Mucosa of rectum (tissue), 2 donors: ENCODE measurements at regions not wholly inside any gene's neighbourhood (a gene's known extent, or its start where the extent isn't known, plus 50 kb on each side); places are given as distances from the start of the nearest gene placed in this dataset.

Experiments used
- H3K27ac ChIP-seq, 2 donors: one replicate each; pipeline ENCODE4 v1.7.0; 2013; ENCODE audit warnings: inconsistent platforms in 2 of 2, low read depth in 2 of 2, low read length in 2 of 2
- H3K27me3 ChIP-seq, 2 donors: one replicate each; pipeline ENCODE4 v1.7.0; 2013; ENCODE audit warnings: low read length in 2 of 2; ENCODE audit not compliant: control insufficient read depth in 2 of 2, insufficient read depth in 2 of 2
- H3K36me3 ChIP-seq, 2 donors: one replicate each; pipeline ENCODE4 v1.7.0; 2013; ENCODE audit warnings: low read length in 2 of 2; ENCODE audit not compliant: control insufficient read depth in 2 of 2, insufficient read depth in 2 of 2
- H3K4me1 ChIP-seq, 2 donors: one replicate each; pipeline ENCODE4 v1.7.0; 2013; ENCODE audit warnings: low read length in 2 of 2, mild to moderate bottlenecking in 1 of 2; ENCODE audit not compliant: control insufficient read depth in 2 of 2, insufficient read depth in 2 of 2
- H3K4me3 ChIP-seq, 2 donors: one replicate each; pipeline ENCODE4 v1.7.0; 2013; ENCODE audit warnings: low read length in 2 of 2
- H3K9ac ChIP-seq, 2 donors: one replicate each; pipeline ENCODE4 v1.7.0; 2013; ENCODE audit warnings: low read length in 2 of 2, low read depth in 1 of 2, mild to moderate bottlenecking in 1 of 2
- H3K9me3 ChIP-seq, 2 donors: one replicate each; pipeline ENCODE4 v1.7.0; 2013; ENCODE audit warnings: low read length in 2 of 2; ENCODE audit not compliant: control insufficient read depth in 2 of 2
- donor health status: healthy.
- donor health status: Normal muscosa, but diverticular disease.

- Histone ChIP-seq H3K4me3 (no peak overlapping the region), H3K4me1 (no peaks in the 10 kb centered on the region), H3K27ac (no peak overlapping the region), H3K9me3 (no peaks in the 10 kb centered on the region), H3K9ac (no peak overlapping the region), H3K36me3 (no peaks in the 10 kb centered on the region), H3K27me3 (no peaks in the 10 kb centered on the region)
Measured at GRCh38 chr10:107666214-107666613, 501.7 kb upstream of the SORCS1 start.

GRCh38 chr10:107665459-107665858 lies 501.0 kb upstream of the SORCS1 start:
- Histone ChIP-seq H3K36me3 (no peaks in the 10 kb centered on the region), H3K4me3 (no peak overlapping the region), H3K27me3 (no peaks in the 10 kb centered on the region), H3K4me1 (no peaks in the 10 kb centered on the region), H3K27ac (no peak overlapping the region), H3K9ac (no peak overlapping the region), H3K9me3 (no peaks in the 10 kb centered on the region)

GRCh38 chr10:107657851-107658250 lies 493.3 kb upstream of the SORCS1 start:
- Histone ChIP-seq H3K4me1 (no peaks in the 10 kb centered on the region), H3K9me3 (no peaks in the 10 kb centered on the region), H3K36me3 (no peaks in the 10 kb centered on the region), H3K4me3 (no peak overlapping the region), H3K27ac (no peak overlapping the region), H3K9ac (no peak overlapping the region), H3K27me3 (no peaks in the 10 kb centered on the region)

GRCh38 chr10:107656932-107657331 lies 492.4 kb upstream of the SORCS1 start:
- H3K9me3 ChIP-seq = no peaks in the 10 kb centered on the region
- H3K4me1 ChIP-seq = no peaks in the 10 kb centered on the region
- no peak overlapping the region for H3K27ac ChIP-seq
- H3K36me3 ChIP-seq = no peaks in the 10 kb centered on the region
- H3K4me3 ChIP-seq = no peak overlapping the region
- H3K27me3 ChIP-seq = no peaks in the 10 kb centered on the region
- H3K9ac ChIP-seq = no peak overlapping the region

- H3K9me3 ChIP-seq = no peaks in the 10 kb centered on the region
- H3K36me3 ChIP-seq = no peaks in the 10 kb centered on the region
- peak overlapping the region; percentile 26 to 44 for H3K27ac ChIP-seq
- no peaks in the 10 kb centered on the region for H3K27me3 ChIP-seq
- no peaks in the 10 kb centered on the region for H3K4me1 ChIP-seq
- H3K4me3 ChIP-seq = peak overlapping the region; percentile 60 to 72
- peak overlapping the region in 1 of 2 donors; percentile 56 for H3K9ac ChIP-seq
Measured at GRCh38 chr10:107653832-107654287, 489.4 kb upstream of the SORCS1 start.

GRCh38 chr10:107650939-107651338 lies 486.4 kb upstream of the SORCS1 start:
- H3K4me3 ChIP-seq = no peak overlapping the region
- H3K4me1 ChIP-seq = no peaks in the 10 kb centered on the region
- no peak overlapping the region for H3K27ac ChIP-seq
- H3K36me3 ChIP-seq = no peaks in the 10 kb centered on the region
- no peaks in the 10 kb centered on the region for H3K9me3 ChIP-seq
- no peaks in the 10 kb centered on the region for H3K27me3 ChIP-seq
- no peak overlapping the region for H3K9ac ChIP-seq

GRCh38 chr10:107649249-107649648 lies 484.7 kb upstream of the SORCS1 start:
- H3K27me3 ChIP-seq = no peaks in the 10 kb centered on the region
- no peak overlapping the region for H3K4me3 ChIP-seq
- no peak overlapping the region for H3K9ac ChIP-seq
- no peaks in the 10 kb centered on the region for H3K36me3 ChIP-seq
- H3K9me3 ChIP-seq = no peaks in the 10 kb centered on the region
- no peak overlapping the region for H3K27ac ChIP-seq
- no peaks in the 10 kb centered on the region for H3K4me1 ChIP-seq

- no peaks in the 10 kb centered on the region for H3K4me1 ChIP-seq
- no peaks in the 10 kb centered on the region for H3K27me3 ChIP-seq
- H3K4me3 ChIP-seq = no peak overlapping the region
- H3K36me3 ChIP-seq = no peaks in the 10 kb centered on the region
- no peak overlapping the region for H3K9ac ChIP-seq
- H3K27ac ChIP-seq = no peak overlapping the region
- H3K9me3 ChIP-seq = no peaks in the 10 kb centered on the region
Measured at GRCh38 chr10:107647462-107647861, 483.0 kb upstream of the SORCS1 start.

GRCh38 chr10:107631876-107632275 lies 467.4 kb upstream of the SORCS1 start:
- Histone ChIP-seq H3K9me3 (no peaks in the 10 kb centered on the region), H3K36me3 (no peaks in the 10 kb centered on the region), H3K27ac (no peak overlapping the region)

GRCh38 chr10:107626862-107627261 lies 462.4 kb upstream of the SORCS1 start:
- Histone ChIP-seq H3K4me3 (no peak overlapping the region), H3K9me3 (no peaks in the 10 kb centered on the region), H3K27ac (no peak overlapping the region), H3K9ac (no peak overlapping the region), H3K27me3 (no peaks in the 10 kb centered on the region), H3K36me3 (no peaks in the 10 kb centered on the region), H3K4me1 (no peaks in the 10 kb centered on the region)

More at GRCh38 chr10:107631876-107632275, 467.4 kb upstream of the SORCS1 start:
- no peak overlapping the region for H3K4me3 ChIP-seq
- H3K4me1 ChIP-seq = no peaks in the 10 kb centered on the region
- no peak overlapping the region for H3K9ac ChIP-seq
- H3K27me3 ChIP-seq = no peaks in the 10 kb centered on the region

GRCh38 chr10:107623292-107623691 lies 458.8 kb upstream of the SORCS1 start:
- no peak overlapping the region for H3K9ac ChIP-seq
- H3K4me1 ChIP-seq = peaks cover 0 to 4% of the 10 kb centered on the region in 2 donors
- no peaks in the 10 kb centered on the region for H3K27me3 ChIP-seq
- H3K36me3 ChIP-seq = no peaks in the 10 kb centered on the region
- no peaks in the 10 kb centered on the region for H3K9me3 ChIP-seq
- H3K4me3 ChIP-seq = no peak overlapping the region
- H3K27ac ChIP-seq = no peak overlapping the region
